Neutrophil (primary cell): ENCODE measurements at regions not wholly inside any gene's neighbourhood (a gene's known extent, or its start where the extent isn't known, plus 50 kb on each side); places are given as distances from the start of the nearest gene placed in this dataset.

Experiments
- H3K27ac ChIP-seq: fragments of 200-600 bp; sonication (generic); 2 replicates; pipeline ENCODE4 v1.5.1; 2016; ENCODE audit warnings: mild to moderate bottlenecking, moderate library complexity
- H3K27me3 ChIP-seq: fragments of 200-600 bp; sonication (generic); 2 replicates; pipeline ENCODE4 v1.6.0; 2016; ENCODE audit warnings: mild to moderate bottlenecking
- H3K36me3 ChIP-seq: fragments of 200-600 bp; sonication (generic); 2 replicates; pipeline ENCODE4 v1.5.1; 2017
- H3K4me1 ChIP-seq, 2 experiments: fragments of 200-600 bp in 1 of 2; sonication (generic) in 1 of 2; 1 replicate in 1 of 2; 2 replicates in 1 of 2; pipeline versions ENCODE4 v1.5.1 to v1.6.1; 2013 to 2016; ENCODE audit warnings: low read depth in 1 of 2, low read length in 1 of 2, mild to moderate bottlenecking in 1 of 2, moderate library complexity in 1 of 2; ENCODE audit not compliant: control insufficient read depth in 1 of 2, insufficient read depth in 1 of 2
- H3K4me3 ChIP-seq, 2 experiments: fragments of 200-600 bp in 1 of 2; sonication (generic) in 1 of 2; 1 replicate in 1 of 2; 2 replicates in 1 of 2; pipeline ENCODE4 v1.5.1; 2013 to 2016; ENCODE audit warnings: low read depth in 1 of 2, low read length in 1 of 2, mild to moderate bottlenecking in 1 of 2, moderate library complexity in 1 of 2
- H3K9me3 ChIP-seq: fragments of 200-600 bp; sonication (generic); 2 replicates; pipeline ENCODE4 v1.5.1; 2016
- CTCF ChIP-seq: fragments of 200-600 bp; sonication (generic); IDR thresholded peaks from 2 replicates; pipeline ENCODE4 v1.5.1; 2016; ENCODE audit warnings: antibody characterized with exemption

GRCh38 chr9:26240020-26240419, 561.8 kb upstream of the TUSC1 start:
- Histone ChIP-seq H3K27me3 (no peaks in the 10 kb centered on the region), H3K36me3 (no peaks in the 10 kb centered on the region), H3K4me1 (no peaks in the 10 kb centered on the region), H3K9me3 (no peaks in the 10 kb centered on the region), H3K27ac (no peak overlapping the region), H3K4me3 (no peak overlapping the region)
- no peak for TF ChIP-seq CTCF

GRCh38 chr9:26237256-26237655, 559.0 kb upstream of the TUSC1 start:
- no peak for TF ChIP-seq CTCF
- H3K9me3 ChIP-seq = no peaks in the 10 kb centered on the region

GRCh38 chr9:26234865-26235264, 556.6 kb upstream of the TUSC1 start:
- H3K9me3 ChIP-seq = no peaks in the 10 kb centered on the region
- no peak overlapping the region for H3K4me3 ChIP-seq
- H3K4me1 ChIP-seq = no peaks in the 10 kb centered on the region
- TF ChIP-seq CTCF = no peak
- no peaks in the 10 kb centered on the region for H3K36me3 ChIP-seq
- no peak overlapping the region for H3K27ac ChIP-seq
- no peaks in the 10 kb centered on the region for H3K27me3 ChIP-seq

More at GRCh38 chr9:26237256-26237655, 559.0 kb upstream of the TUSC1 start:
- H3K36me3 ChIP-seq = no peaks in the 10 kb centered on the region
- no peak overlapping the region for H3K27ac ChIP-seq
- no peaks in the 10 kb centered on the region for H3K4me1 ChIP-seq
- H3K4me3 ChIP-seq = no peak overlapping the region
- H3K27me3 ChIP-seq = no peaks in the 10 kb centered on the region

GRCh38 chr9:26231391-26231790, 553.1 kb upstream of the TUSC1 start:
- Histone ChIP-seq H3K36me3 (no peaks in the 10 kb centered on the region), H3K4me3 (no peak overlapping the region), H3K9me3 (no peaks in the 10 kb centered on the region), H3K4me1 (no peaks in the 10 kb centered on the region), H3K27ac (no peak overlapping the region), H3K27me3 (no peaks in the 10 kb centered on the region)
- TF ChIP-seq CTCF = no peak

GRCh38 chr9:26229324-26230054, 551.2 kb upstream of the TUSC1 start:
- no peak for TF ChIP-seq CTCF
- Histone ChIP-seq H3K27ac (no peak overlapping the region), H3K27me3 (no peaks in the 10 kb centered on the region), H3K36me3 (no peaks in the 10 kb centered on the region), H3K4me3 (no peak overlapping the region), H3K9me3 (no peaks in the 10 kb centered on the region), H3K4me1 (no peaks in the 10 kb centered on the region)
